ENCODE measurements at regions not wholly inside any gene's neighbourhood (a gene's known extent, or its start where the extent isn't known, plus 50 kb on each side); places are given as distances from the start of the nearest gene placed in this dataset.

GRCh38 chr13:39976481-39976880 is 321.0 kb downstream of the COG6 start:
- FAIRE-seq (no peak), DNase-seq (ENCODE audit: low read depth) (no peak)
- Histone ChIP-seq H3K27ac (ENCODE audit: low read depth, low read length) (no peak overlapping the region), H2AFZ (ENCODE audit: low read depth, low read length) (no peak overlapping the region), H3K27me3 (ENCODE audit: insufficient read depth, low read length) (peaks cover 2% of the 10 kb centered on the region), H3K79me2 (ENCODE audit: insufficient read depth, low read length) (no peaks in the 10 kb centered on the region), H3K4me1 (ENCODE audit: insufficient read depth, low read length) (no peaks in the 10 kb centered on the region), H4K20me1 (ENCODE audit: insufficient read depth, low read length) (no peaks in the 10 kb centered on the region), H3K9ac (ENCODE audit: low read length) (no peak overlapping the region), H3K4me2 (ENCODE audit: low read length) (no peak overlapping the region), H3K4me3 (ENCODE audit: insufficient read depth, low read depth, low read length) (no peak overlapping the region), H3K36me3 (ENCODE audit: insufficient read depth, low read length) (peaks cover 2% of the 10 kb centered on the region), H3K9me3 (ENCODE audit: insufficient read depth, low read depth, low read length) (no peaks in the 10 kb centered on the region)
- Mint-ChIP-seq H3K36me3 (ENCODE audit: low read depth, unreplicated experiment) (no peaks in the 10 kb centered on the region), H3K4me3 (ENCODE audit: unreplicated experiment) (no peak overlapping the region), H3K9me3 (ENCODE audit: unreplicated experiment) (no peaks in the 10 kb centered on the region), H3K27ac (ENCODE audit: unreplicated experiment) (no peak overlapping the region), H3K27me3 (ENCODE audit: low read depth, unreplicated experiment) (no peaks in the 10 kb centered on the region), H3K4me1 (ENCODE audit: low read depth, unreplicated experiment) (peaks cover 6% of the 10 kb centered on the region)
- TF ChIP-seq CTCF (IDR thresholded peaks at IDR 0.05; ENCODE audit: insufficient read depth, low read depth, low read length) = no peak
- TF ChIP-seq EZH2 (IDR thresholded peaks at IDR 0.05; ENCODE audit: insufficient read depth, low read length) = no peak

GRCh38 chr13:39981056-39981455 is 325.6 kb downstream of the COG6 start:
- Histone ChIP-seq H3K4me3 (ENCODE audit: insufficient read depth, low read depth, low read length) (no peak overlapping the region), H4K20me1 (ENCODE audit: insufficient read depth, low read length) (no peaks in the 10 kb centered on the region), H3K9ac (ENCODE audit: low read length) (no peak overlapping the region), H3K4me2 (ENCODE audit: low read length) (no peak overlapping the region), H3K27ac (ENCODE audit: low read depth, low read length) (no peak overlapping the region), H3K4me1 (ENCODE audit: insufficient read depth, low read length) (no peaks in the 10 kb centered on the region), H2AFZ (ENCODE audit: low read depth, low read length) (no peak overlapping the region), H3K9me3 (ENCODE audit: insufficient read depth, low read depth, low read length) (no peaks in the 10 kb centered on the region), H3K36me3 (ENCODE audit: insufficient read depth, low read length) (peaks cover 2% of the 10 kb centered on the region), H3K27me3 (ENCODE audit: insufficient read depth, low read length) (peaks cover 2% of the 10 kb centered on the region), H3K79me2 (ENCODE audit: insufficient read depth, low read length) (no peaks in the 10 kb centered on the region)
- no peaks in the 10 kb centered on the region for H3K9me3 Mint-ChIP-seq (ENCODE audit: unreplicated experiment)
- FAIRE-seq = no peak
- no peaks in the 10 kb centered on the region for H3K36me3 Mint-ChIP-seq (ENCODE audit: low read depth, unreplicated experiment)
- DNase-seq (ENCODE audit: low read depth) = no peak
- peaks cover 4% of the 10 kb centered on the region for H3K27me3 Mint-ChIP-seq (ENCODE audit: low read depth, unreplicated experiment)
- TF ChIP-seq EZH2 (IDR thresholded peaks at IDR 0.05; ENCODE audit: insufficient read depth, low read length) (no peak), CTCF (IDR thresholded peaks at IDR 0.05; ENCODE audit: insufficient read depth, low read depth, low read length) (no peak)
- H3K27ac Mint-ChIP-seq (ENCODE audit: unreplicated experiment) = no peak overlapping the region
- no peaks in the 10 kb centered on the region for H3K4me1 Mint-ChIP-seq (ENCODE audit: low read depth, unreplicated experiment)
- H3K4me3 Mint-ChIP-seq (ENCODE audit: unreplicated experiment) = no peak overlapping the region

DNA sequence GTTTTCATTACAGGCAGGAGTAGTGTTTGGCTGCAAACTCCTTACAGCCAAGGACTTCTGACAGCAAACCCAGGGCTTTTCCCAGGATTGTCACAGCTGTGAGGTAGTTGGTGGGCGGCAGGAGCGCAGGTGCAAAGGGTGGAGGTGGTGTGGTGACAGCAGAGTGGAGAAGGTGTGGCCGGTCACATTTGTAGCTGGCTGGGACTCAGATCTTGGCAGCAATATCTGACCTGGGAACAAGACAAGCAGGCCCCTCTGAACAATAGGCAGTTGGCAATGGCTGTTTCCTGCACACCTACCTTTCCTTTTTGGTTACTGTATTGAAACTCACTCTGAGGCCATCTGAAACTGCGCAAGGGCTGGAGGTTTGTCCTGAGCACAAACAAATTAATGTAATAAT is 327.3 kb downstream of the COG6 start:
- no peak overlapping the region for H3K9ac ChIP-seq (ENCODE audit: low read length)
- Mint-ChIP-seq H3K27me3 (ENCODE audit: low read depth, unreplicated experiment) (peaks cover 4% of the 10 kb centered on the region), H3K4me3 (ENCODE audit: unreplicated experiment) (no peak overlapping the region), H3K27ac (ENCODE audit: unreplicated experiment) (no peak overlapping the region), H3K4me1 (ENCODE audit: low read depth, unreplicated experiment) (no peaks in the 10 kb centered on the region), H3K36me3 (ENCODE audit: low read depth, unreplicated experiment) (no peaks in the 10 kb centered on the region), H3K9me3 (ENCODE audit: unreplicated experiment) (no peaks in the 10 kb centered on the region)
- H3K27me3 ChIP-seq (ENCODE audit: insufficient read depth, low read length) = no peaks in the 10 kb centered on the region
- no peak for FAIRE-seq
- no peaks in the 10 kb centered on the region for H3K4me1 ChIP-seq (ENCODE audit: insufficient read depth, low read length)
- no peaks in the 10 kb centered on the region for H3K79me2 ChIP-seq (ENCODE audit: insufficient read depth, low read length)
- no peak overlapping the region for H3K4me3 ChIP-seq (ENCODE audit: insufficient read depth, low read depth, low read length)
- no peak overlapping the region for H3K27ac ChIP-seq (ENCODE audit: low read depth, low read length)
- H3K36me3 ChIP-seq (ENCODE audit: insufficient read depth, low read length) = peaks cover 2% of the 10 kb centered on the region
- TF ChIP-seq CTCF (IDR thresholded peaks at IDR 0.05; ENCODE audit: insufficient read depth, low read depth, low read length) (no peak), EZH2 (IDR thresholded peaks at IDR 0.05; ENCODE audit: insufficient read depth, low read length) (no peak)
- DNase-seq (ENCODE audit: low read depth) = no peak
- no peak overlapping the region for H3K4me2 ChIP-seq (ENCODE audit: low read length)
- H3K9me3 ChIP-seq (ENCODE audit: insufficient read depth, low read depth, low read length) = no peaks in the 10 kb centered on the region
- H2AFZ ChIP-seq (ENCODE audit: low read depth, low read length) = no peak overlapping the region
- H4K20me1 ChIP-seq (ENCODE audit: insufficient read depth, low read length) = no peaks in the 10 kb centered on the region

Measured in astrocyte (in vitro differentiated cells and primary cell).